ENCODE measurements at regions not wholly inside any gene's neighbourhood (a gene's known extent, or its start where the extent isn't known, plus 50 kb on each side); places are given as distances from the start of the nearest gene placed in this dataset.

GRCh38 chr15:68501259-68501591 is 69.3 kb upstream of the ITGA11 start:
- DNase-seq: no peak

- no peak for DNase-seq
Measured at GRCh38 chr15:68501616-68502015, 69.7 kb upstream of the ITGA11 start.

- DNase-seq: no peak
Measured at GRCh38 chr15:68502398-68502901, 70.5 kb upstream of the ITGA11 start.

- DNase-seq: no peak
Measured at GRCh38 chr15:68503213-68503612, 71.2 kb upstream of the ITGA11 start.

- peak; percentile 70 for DNase-seq
Measured at GRCh38 chr15:68503791-68504680, 72.1 kb upstream of the ITGA11 start.

- DNase-seq: peak; percentile 59
Measured at GRCh38 chr15:68504681-68505170, 72.8 kb upstream of the ITGA11 start.

- DNase-seq: no peak
Measured at GRCh38 chr15:68506071-68506470, 72.7 kb upstream of the CORO2B start.

- DNase-seq: no peak
Measured at GRCh38 chr15:68507447-68507846, 71.3 kb upstream of the CORO2B start.

- no peak for DNase-seq
Measured at GRCh38 chr15:68508485-68509189, 70.2 kb upstream of the CORO2B start.

GRCh38 chr15:68510558-68510957 is 68.2 kb upstream of the CORO2B start:
- peak; percentile 36 for DNase-seq

GRCh38 chr15:68511073-68511991 is 67.5 kb upstream of the CORO2B start:
- DNase-seq: no peak

GRCh38 chr15:68512052-68512451 is 66.7 kb upstream of the CORO2B start:
- no peak for DNase-seq

- DNase-seq: no peak
Measured at GRCh38 chr15:68512598-68512997, 66.2 kb upstream of the CORO2B start.

- DNase-seq: no peak
Measured at GRCh38 chr15:68515371-68516095, 63.3 kb upstream of the CORO2B start.

- DNase-seq: no peak
Measured at GRCh38 chr15:68517285-68517761, 61.5 kb upstream of the CORO2B start.

GRCh38 chr15:68518046-68518445 is 60.7 kb upstream of the CORO2B start:
- no peak for DNase-seq

GRCh38 chr15:68518785-68519430 is 59.9 kb upstream of the CORO2B start:
- DNase-seq: peak; percentile 52

- DNase-seq: no peak
Measured at GRCh38 chr15:68524753-68525584, 53.8 kb upstream of the CORO2B start.

GRCh38 chr15:68525815-68526214 is 53.0 kb upstream of the CORO2B start:
- no peak for DNase-seq

GRCh38 chr15:68526269-68526668 is 52.5 kb upstream of the CORO2B start:
- DNase-seq: no peak
